HCT116 (cell line): ENCODE measurements at regions not wholly inside any gene's neighbourhood (a gene's known extent, or its start where the extent isn't known, plus 50 kb on each side); places are given as distances from the start of the nearest gene placed in this dataset.

Experiments
- ATAC-seq: fragments of 200-7000 bp; cut with Tn5 transposase; 2 replicates; pipeline ENCODE4 v1.9.1; 2020; ENCODE audit warnings: mild to moderate bottlenecking, moderate library complexity
- BruUV-seq: library from RNA; stranded (reverse); fragments of 400-500 nt; replicated peaks from 2 replicates; lab custom pipeline; 2021; lab: Mats Ljungman, UMichigan
- CTCF ChIA-PET: fragments of 300-600 bp; sonication (Branson Sonifier 250); formaldehyde crosslinking; loops from one replicate; lab custom pipeline; 2021; ENCODE audit warnings: antibody characterized with exemption; lab: Charles Lee
- POLR2A ChIA-PET: fragments of 300-600, 350-600 bp; sonication (Branson Sonifier 250); formaldehyde crosslinking; loops from one replicate; lab custom pipeline; 2021; ENCODE audit warnings: antibody characterized with exemption; lab: Charles Lee
- RAD21 ChIA-PET, 2 experiments: fragments of 300-600 bp; sonication (Branson Sonifier 250); formaldehyde crosslinking; loops; one replicate each; lab custom pipeline; 2023; ENCODE audit warnings: low total read pairs in 2 of 2; ENCODE audit not compliant: uncharacterized antibody in 2 of 2, unreplicated experiment in 2 of 2, low non-redundant PET in 1 of 2; lab: Charles Lee
- DNase-seq: peaks from one replicate; pipeline ENCODE4 v3.0.0-alpha.2; 2010; ENCODE audit warnings: low read depth, low spot score
- H2AFZ ChIP-seq: fragments of 200-600 bp; shearing (Covaris generic), sonication (generic); 2 replicates; pipeline ENCODE4 v1.6.1; 2017; ENCODE audit warnings: low read depth, mixed run types, mixed read lengths, antibody characterized with exemption, low read length; ENCODE audit not compliant: poor library complexity, severe bottlenecking
- H3K27ac ChIP-seq: 2 replicates; pipeline ENCODE4 v1.5.1; 2012; ENCODE audit warnings: low read depth, low read length
- H3K27me3 ChIP-seq: fragments of 200-600 bp; sonication (generic); 2 replicates; pipeline ENCODE4 v1.6.1; 2016; ENCODE audit warnings: mixed run types, low read length, mixed read lengths; ENCODE audit not compliant: insufficient read depth
- H3K36me3 ChIP-seq, 2 experiments: fragments of 200-500 bp in 1 of 2; fragments of 200-600 bp in 1 of 2; sonication (Bioruptor generic) in 1 of 2; sonication (generic) in 1 of 2; 2 replicates each; pipeline versions ENCODE4 v1.5.1 to v1.6.1; 2014 to 2016; ENCODE audit warnings: low read length in 2 of 2, inconsistent platforms in 1 of 2, mixed read lengths in 1 of 2, mixed run types in 1 of 2; ENCODE audit not compliant: insufficient read depth in 2 of 2, control insufficient read depth in 1 of 2
- H3K4me1 ChIP-seq, 2 experiments: fragments of 200-600 bp in 1 of 2; sonication (generic) in 1 of 2; 2 replicates each; pipeline versions ENCODE4 v1.5.1 to v1.6.1; 2012 to 2017; ENCODE audit warnings: low read length in 2 of 2, inconsistent platforms in 1 of 2, mild to moderate bottlenecking in 1 of 2, mixed read lengths in 1 of 2, mixed run types in 1 of 2, moderate library complexity in 1 of 2; ENCODE audit not compliant: insufficient read depth in 2 of 2, control insufficient read depth in 1 of 2
- H3K4me2 ChIP-seq: fragments of 200-600 bp; sonication (generic); 2 replicates; pipeline ENCODE4 v1.6.1; 2017; ENCODE audit warnings: mixed run types, low read length, mixed read lengths
- H3K4me3 ChIP-seq, 2 experiments: fragments of 200-600 bp in 1 of 2; sonication (generic) in 1 of 2; replicated peaks in 1 of 2; 2 replicates each; pipeline ENCODE4 v1.5.1; 2011 to 2016; ENCODE audit warnings: low read length in 2 of 2, control low read depth in 1 of 2, low read depth in 1 of 2, mild to moderate bottlenecking in 1 of 2, mixed read lengths in 1 of 2, mixed run types in 1 of 2
- H3K79me2 ChIP-seq: fragments of 200-600 bp; sonication (generic); 2 replicates; pipeline ENCODE4 v1.6.1; 2017; ENCODE audit warnings: mild to moderate bottlenecking, mixed run types, low read length, moderate library complexity, mixed read lengths; ENCODE audit not compliant: insufficient read depth
- H3K9ac ChIP-seq: fragments of 200-600 bp; sonication (generic); 2 replicates; pipeline ENCODE4 v1.6.1; 2016; ENCODE audit warnings: low read length, mixed read lengths
- H3K9me2 ChIP-seq: fragments of 200-600 bp; sonication (generic), shearing (Covaris generic); 2 replicates; pipeline ENCODE4 v1.6.1; 2017; ENCODE audit warnings: mixed run types, mild to moderate bottlenecking, moderate library complexity; ENCODE audit not compliant: insufficient read depth
- H3K9me3 ChIP-seq, 2 experiments: fragments of 200-500 bp in 1 of 2; fragments of 200-600 bp in 1 of 2; sonication (Bioruptor generic) in 1 of 2; sonication (generic) in 1 of 2; 2 replicates each; pipeline ENCODE4 v1.6.1; 2014 to 2017; ENCODE audit warnings: low read length in 2 of 2, mixed read lengths in 2 of 2, inconsistent platforms in 1 of 2, low read depth in 1 of 2, mild to moderate bottlenecking in 1 of 2, mixed run types in 1 of 2, moderate library complexity in 1 of 2; ENCODE audit not compliant: control insufficient read depth in 1 of 2, insufficient read depth in 1 of 2
- H4K20me1 ChIP-seq: fragments of 200-600 bp; sonication (generic), shearing (Covaris generic); 2 replicates; pipeline ENCODE4 v1.6.1; 2017; ENCODE audit warnings: mixed run types, mild to moderate bottlenecking, moderate library complexity; ENCODE audit not compliant: insufficient read depth
- CEBPB ChIP-seq: IDR thresholded peaks from 2 replicates; pipeline ENCODE4 v1.6.1; 2012; ENCODE audit warnings: low read depth
- ELF1 ChIP-seq: IDR thresholded peaks from 2 replicates; pipeline ENCODE4 v1.6.1; 2012; ENCODE audit warnings: low read depth, borderline replicate concordance
- EZH2 ChIP-seq: fragments of 200-600 bp; sonication (generic); IDR thresholded peaks from 2 replicates; pipeline ENCODE4 v1.6.1; 2017; ENCODE audit warnings: antibody characterized with exemption, mixed run types
- JUND ChIP-seq: IDR thresholded peaks from 2 replicates; pipeline ENCODE4 v1.6.1; 2012
- POLR2A ChIP-seq: IDR thresholded peaks from 2 replicates; pipeline ENCODE4 v1.7.0; 2011; ENCODE audit warnings: borderline replicate concordance; ENCODE audit not compliant: insufficient read depth, insufficient read length; ENCODE audit errors: extremely low read depth
- RAD21 ChIP-seq: IDR thresholded peaks from 2 replicates; pipeline ENCODE4 v1.6.1; 2012; ENCODE audit warnings: low read depth, mild to moderate bottlenecking
- TCF7L2 ChIP-seq: IDR thresholded peaks from 2 replicates; pipeline ENCODE4 v1.7.0; 2011; ENCODE audit warnings: borderline replicate concordance, inconsistent platforms; ENCODE audit not compliant: insufficient read depth, insufficient read length; ENCODE audit errors: extremely low read depth
- ZNF274 ChIP-seq: fragments of 200-500 bp; sonication (Bioruptor generic); IDR thresholded peaks from 2 replicates; pipeline ENCODE4 v1.6.1; 2014; ENCODE audit warnings: mild to moderate bottlenecking, low read depth, low read length, inconsistent platforms
- intact Hi-C: fragments of 100-400 bp; cut with micrococcal nuclease; formaldehyde crosslinking; loops from 2 replicates; pipeline ENCODE4 v1.10.0; 2022
- TF ChIP-seq, protein P1 (sequence below): IDR thresholded peaks from 2 replicates; pipeline ENCODE4 v1.6.1; 2012

- ChIA-PET POLR2A (no interaction called here), CTCF (no interaction called here), RAD21 (no interaction called here)
- intact Hi-C loops: no loop called here
- H3K27me3 ChIP-seq: peaks cover 28% of the 10 kb centered on the region
- no peak for ATAC-seq
- no peaks in the 10 kb centered on the region for H3K36me3 ChIP-seq
- H3K4me2 ChIP-seq: no peak overlapping the region
- H3K9me3 ChIP-seq: no peaks in the 10 kb centered on the region
- H3K9me2 ChIP-seq: no peaks in the 10 kb centered on the region
- H3K4me3 ChIP-seq: no peak overlapping the region
- TF ChIP-seq ZNF274: no peak
- no peak overlapping the region for H3K9ac ChIP-seq
- no peaks in the 10 kb centered on the region for H3K4me1 ChIP-seq
- H3K27ac ChIP-seq: no peak overlapping the region
- no peaks in the 10 kb centered on the region for H4K20me1 ChIP-seq
- no peaks in the 10 kb centered on the region for H3K79me2 ChIP-seq
- DNase-seq: no peak
- H2AFZ ChIP-seq: no peak overlapping the region
- BruUV-seq: no TSS peak
These were observed 76.2 kb upstream of the NSMCE3 start for GRCh38 chr15:29345549-29346525.

DNA sequence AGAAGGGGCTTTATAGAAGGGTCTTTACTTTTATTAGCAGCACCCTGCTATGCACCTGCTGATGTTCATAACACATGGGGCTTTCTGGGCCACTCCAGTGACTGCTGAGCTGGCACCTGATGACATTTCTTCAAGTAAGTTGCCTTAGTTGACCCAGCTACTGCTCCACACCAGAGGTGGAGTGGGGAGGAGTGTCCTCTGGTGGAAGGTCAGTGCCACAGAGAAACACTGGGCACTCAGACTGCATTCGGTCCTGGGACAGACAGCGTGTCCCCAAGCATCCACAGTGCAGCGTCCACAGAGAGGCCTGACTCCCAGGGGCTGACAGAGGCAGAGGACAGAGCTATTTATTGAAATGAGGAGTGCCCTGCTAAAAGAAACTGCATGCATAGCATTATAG is 74.9 kb upstream of the NSMCE3 start:
- Histone ChIP-seq H4K20me1 (no peaks in the 10 kb centered on the region), H3K79me2 (no peaks in the 10 kb centered on the region), H3K4me3 (no peak overlapping the region), H3K9me2 (no peaks in the 10 kb centered on the region), H3K9ac (no peak overlapping the region), H3K36me3 (no peaks in the 10 kb centered on the region), H2AFZ (no peak overlapping the region), H3K4me1 (no peaks in the 10 kb centered on the region), H3K27ac (no peak overlapping the region), H3K4me2 (no peak overlapping the region), H3K9me3 (no peaks in the 10 kb centered on the region), H3K27me3 (peaks cover 38% of the 10 kb centered on the region)
- ATAC-seq: no peak
- no peak for DNase-seq
- intact Hi-C loops: no loop called here
- BruUV-seq: no TSS peak
- no peak for TF ChIP-seq RAD21
- TF ChIP-seq JUND: no peak
- no peak for TF ChIP-seq CEBPB
- TF ChIP-seq TCF7L2: no peak
- TF ChIP-seq, protein P1, sequence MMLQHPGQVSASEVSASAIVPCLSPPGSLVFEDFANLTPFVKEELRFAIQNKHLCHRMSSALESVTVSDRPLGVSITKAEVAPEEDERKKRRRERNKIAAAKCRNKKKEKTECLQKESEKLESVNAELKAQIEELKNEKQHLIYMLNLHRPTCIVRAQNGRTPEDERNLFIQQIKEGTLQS: no peak
- no peak for TF ChIP-seq ELF1
- no peak for TF ChIP-seq ZNF274
- TF ChIP-seq POLR2A: no peak
- TF ChIP-seq EZH2: no peak
- ChIA-PET POLR2A (no interaction called here), RAD21 (no interaction called here), CTCF (no interaction called here)
